ENCODE measurements at regions not wholly inside any gene's neighbourhood (a gene's known extent, or its start where the extent isn't known, plus 50 kb on each side); places are given as distances from the start of the nearest gene placed in this dataset.

DNA sequence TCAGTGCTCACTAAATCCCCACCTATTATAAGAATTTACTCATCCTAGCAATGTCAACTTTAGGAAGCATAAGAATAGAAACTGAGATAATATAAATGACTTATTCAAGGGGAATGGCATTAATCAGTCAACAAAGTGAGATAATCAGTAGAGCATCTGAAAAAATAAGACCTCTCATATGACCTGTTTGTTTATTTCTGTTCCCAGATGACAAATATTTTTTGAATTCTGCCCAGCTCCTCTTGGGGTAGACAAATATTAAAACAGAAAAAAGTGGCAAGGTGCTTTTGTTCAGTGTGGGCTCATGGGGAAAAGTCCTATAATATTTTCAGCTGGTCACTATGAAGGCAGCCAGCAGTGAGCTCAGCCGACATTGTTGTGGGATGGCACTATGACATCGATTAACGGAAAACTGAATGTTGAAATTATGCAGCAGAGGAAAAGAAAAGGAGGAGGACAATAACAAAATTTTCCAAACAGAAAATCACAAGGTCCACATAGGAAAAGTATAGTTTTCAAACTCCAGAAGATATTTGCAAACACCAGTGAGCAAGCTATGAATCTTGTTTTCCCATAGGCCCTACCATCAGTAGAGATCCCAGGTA lies 109.6 kb downstream of the ANXA3 start:
- in situ Hi-C loops (cut with HindIII; ENCODE audit: extremely low pct_ligation_motif_present, low pct_unique_long_range_greater_than_20kb): no loop called here
- no peaks in the 10 kb centered on the region for H3K27me3 ChIP-seq (ENCODE audit: control insufficient read depth in 1 of 2, insufficient read depth in 2 of 2, low read length in 2 of 2)
- ChIA-PET POLR2A (interaction anchor here (1.0 to 1.3 kb wide), 2 partner anchors 113 to 115 kb away, joined by 4 read pairs; partner anchors contain the start of gene BMP2K), CTCF (ENCODE audit: low intra/inter-chr PET ratio, low total read pairs) (no interaction called here)
- WGBS (ENCODE audit: low lambda C conversion rate): 48% methylated on average over 3 of the region's 3 CpGs
- no peak overlapping the region for H3K9ac ChIP-seq (ENCODE audit: insufficient read depth, low read depth, low read length)
- H3K79me2 ChIP-seq (ENCODE audit: insufficient read depth, low read length): no peaks in the 10 kb centered on the region
- H3K4me2 ChIP-seq (ENCODE audit: low read depth, low read length): peak overlapping the region; percentile 6; the same call in 1 of the 2 replicates
- H3K4me1 ChIP-seq (ENCODE audit: insufficient read depth, low read length): peaks cover 40% of the 10 kb centered on the region
- H3K9me3 ChIP-seq (ENCODE audit: low read length): no peaks in the 10 kb centered on the region
- no peak overlapping the region for H3K27ac ChIP-seq (ENCODE audit: extremely low read length, insufficient read depth, low read length)
- no peaks in the 10 kb centered on the region for H3K36me3 ChIP-seq (replicated peaks in 1 of 2; ENCODE audit: control insufficient read depth in 1 of 2, insufficient read depth in 2 of 2, low read length in 2 of 2)
- BruUV-seq (replicated peaks): no TSS peak
- TF ChIP-seq FUBP1 (CRISPR knock-in tag; IDR thresholded peaks at IDR 0.05; ENCODE audit: borderline replicate concordance) (no peak), MED8 (CRISPR knock-in tag; IDR thresholded peaks at IDR 0.05; ENCODE audit: insufficient replicate concordance) (no peak), FOXA1 (IDR thresholded peaks at IDR 0.05) (no peak), FOXA1 (CRISPR knock-in tag; IDR thresholded peaks at IDR 0.05) (no peak), ZNF674 (CRISPR knock-in tag; IDR thresholded peaks at IDR 0.05; ENCODE audit: low read depth) (no peak), SALL1 (CRISPR knock-in tag; IDR thresholded peaks at IDR 0.05) (no peak), KDM6A (CRISPR knock-in tag; IDR thresholded peaks at IDR 0.05; ENCODE audit: low read depth) (no peak), U2AF2 (IDR thresholded peaks at IDR 0.05; ENCODE audit: low read depth, low read length) (no peak), SOX6 (IDR thresholded peaks at IDR 0.05) (no peak), SOX6 (CRISPR knock-in tag; IDR thresholded peaks at IDR 0.05) (no peak), ZNF24 (IDR thresholded peaks at IDR 0.05) (no peak), TOE1 (CRISPR knock-in tag; IDR thresholded peaks at IDR 0.05) (no peak), ZXDC (CRISPR knock-in tag; IDR thresholded peaks at IDR 0.05) (no peak)
- TF ChIP-seq, protein P1, sequence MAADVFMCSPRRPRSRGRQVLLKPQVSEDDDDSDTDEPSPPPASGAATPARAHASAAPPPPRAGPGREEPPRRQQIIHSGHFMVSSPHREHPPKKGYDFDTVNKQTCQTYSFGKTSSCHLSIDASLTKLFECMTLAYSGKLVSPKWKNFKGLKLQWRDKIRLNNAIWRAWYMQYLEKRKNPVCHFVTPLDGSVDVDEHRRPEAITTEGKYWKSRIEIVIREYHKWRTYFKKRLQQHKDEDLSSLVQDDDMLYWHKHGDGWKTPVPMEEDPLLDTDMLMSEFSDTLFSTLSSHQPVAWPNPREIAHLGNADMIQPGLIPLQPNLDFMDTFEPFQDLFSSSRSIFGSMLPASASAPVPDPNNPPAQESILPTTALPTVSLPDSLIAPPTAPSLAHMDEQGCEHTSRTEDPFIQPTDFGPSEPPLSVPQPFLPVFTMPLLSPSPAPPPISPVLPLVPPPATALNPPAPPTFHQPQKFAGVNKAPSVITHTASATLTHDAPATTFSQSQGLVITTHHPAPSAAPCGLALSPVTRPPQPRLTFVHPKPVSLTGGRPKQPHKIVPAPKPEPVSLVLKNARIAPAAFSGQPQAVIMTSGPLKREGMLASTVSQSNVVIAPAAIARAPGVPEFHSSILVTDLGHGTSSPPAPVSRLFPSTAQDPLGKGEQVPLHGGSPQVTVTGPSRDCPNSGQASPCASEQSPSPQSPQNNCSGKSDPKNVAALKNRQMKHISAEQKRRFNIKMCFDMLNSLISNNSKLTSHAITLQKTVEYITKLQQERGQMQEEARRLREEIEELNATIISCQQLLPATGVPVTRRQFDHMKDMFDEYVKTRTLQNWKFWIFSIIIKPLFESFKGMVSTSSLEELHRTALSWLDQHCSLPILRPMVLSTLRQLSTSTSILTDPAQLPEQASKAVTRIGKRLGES (CRISPR knock-in tag; IDR thresholded peaks at IDR 0.05; ENCODE audit: borderline replicate concordance): no peak
- no peak for ATAC-seq
- intact Hi-C loops (cut with micrococcal nuclease; ENCODE audit: unreplicated experiment): loop anchor here (5.0 kb wide), 1 partner anchor 116 kb away; the partner anchor contains the start of gene BMP2K
- no peak overlapping the region for H3K4me3 ChIP-seq (replicated peaks in 1 of 3; ENCODE audit: insufficient read depth in 1 of 3, low read depth in 2 of 3, low read length in 3 of 3)
- no peaks in the 10 kb centered on the region for H4K20me1 ChIP-seq (ENCODE audit: insufficient read depth, low read length)
- no peak overlapping the region for H2AFZ ChIP-seq (ENCODE audit: low read length)
- no peak for FAIRE-seq
- no peak for DNase-seq (ENCODE audit: low spot score)

Measured in HepG2 (cell line).